Endothelial cell of umbilical vein (primary cell): ENCODE measurements at regions not wholly inside any gene's neighbourhood (a gene's known extent, or its start where the extent isn't known, plus 50 kb on each side); places are given as distances from the start of the nearest gene placed in this dataset.

ENCODE experiments used
- BruUV-seq: library from RNA; stranded (reverse); fragments of 400-500 nt; replicated peaks from 2 replicates; lab custom pipeline; 2021; lab: Mats Ljungman, UMichigan
- CTCF ChIA-PET: fragments of 300-600, 350-600 bp; sonication (Branson Sonifier 250); formaldehyde crosslinking; loops from one replicate; lab custom pipeline; 2021; ENCODE audit warnings: antibody characterized with exemption, inconsistent platforms; lab: Charles Lee
- POLR2A ChIA-PET: fragments of 300-600, 350-600 bp; sonication (Branson Sonifier 250); formaldehyde crosslinking; loops from one replicate; lab custom pipeline; 2021; ENCODE audit warnings: antibody characterized with exemption, inconsistent platforms; lab: Charles Lee
- DNase-seq: peaks from one replicate; pipeline ENCODE4 v3.0.0-alpha.2; 2011; ENCODE audit warnings: low read depth, low spot score
- FAIRE-seq: peaks from 2 replicates; lab custom pipeline; 2011; peaks lifted over from hg19 to GRCh38; lab: Jason Lieb, UNC
- H2AFZ ChIP-seq: 2 replicates; pipeline ENCODE4 v1.6.0; 2012; ENCODE audit warnings: low read depth, low read length, control low read depth, inconsistent platforms
- H3K27ac ChIP-seq: 2 replicates; pipeline ENCODE4 v1.5.1; 2011; ENCODE audit warnings: low read depth, mild to moderate bottlenecking, control low read depth, low read length, moderate library complexity; ENCODE audit not compliant: insufficient read depth
- H3K27me3 ChIP-seq, 2 experiments: 2 replicates each; pipeline versions ENCODE4 v1.6.0 to v1.6.1; 2011; ENCODE audit warnings: low read length in 2 of 2, mixed read lengths in 1 of 2; ENCODE audit not compliant: control insufficient read depth in 2 of 2, insufficient read depth in 2 of 2
- H3K36me3 ChIP-seq, 2 experiments: 2 replicates in 1 of 2; 3 replicates in 1 of 2; pipeline ENCODE4 v1.5.1; 2011; ENCODE audit warnings: low read length in 2 of 2, mild to moderate bottlenecking in 1 of 2, moderate library complexity in 1 of 2; ENCODE audit not compliant: control insufficient read depth in 2 of 2, insufficient read depth in 2 of 2; ENCODE audit errors: extremely low read depth in 1 of 2
- H3K4me1 ChIP-seq: 3 replicates; pipeline ENCODE4 v1.5.1; 2011; ENCODE audit warnings: mild to moderate bottlenecking, low read length; ENCODE audit not compliant: control insufficient read depth, insufficient read depth; ENCODE audit errors: extremely low read depth
- H3K4me2 ChIP-seq: 2 replicates; pipeline ENCODE4 v1.6.1; 2011; ENCODE audit warnings: low read length, control low read depth, mixed read lengths; ENCODE audit not compliant: insufficient read depth
- H3K4me3 ChIP-seq, 3 experiments: fragments of 200-600 bp in 1 of 3; sonication (generic), shearing (Covaris generic) in 1 of 3; replicated peaks in 1 of 3; 2 replicates each; pipeline ENCODE4 v1.5.1; 2011 to 2016; ENCODE audit warnings: control low read depth in 3 of 3, low read length in 3 of 3, mild to moderate bottlenecking in 2 of 3, inconsistent platforms in 1 of 3, low read depth in 1 of 3, moderate library complexity in 1 of 3; ENCODE audit not compliant: insufficient read depth in 1 of 3
- H3K79me2 ChIP-seq: 2 replicates; pipeline ENCODE4 v1.6.0; 2012; ENCODE audit warnings: low read length, inconsistent platforms; ENCODE audit not compliant: control insufficient read depth, insufficient read depth
- H3K9ac ChIP-seq: replicated peaks from 2 replicates; pipeline ENCODE3; 2011; ENCODE audit warnings: low read length, control low read depth; ENCODE audit not compliant: insufficient read depth; ENCODE audit errors: extremely low read depth
- H3K9me1 ChIP-seq: replicated peaks from 3 replicates; pipeline ENCODE4 v1.6.0; 2011; ENCODE audit warnings: mild to moderate bottlenecking, low read length; ENCODE audit not compliant: control insufficient read depth, insufficient read depth; ENCODE audit errors: extremely low read depth
- H3K9me3 ChIP-seq: replicated peaks from 2 replicates; pipeline ENCODE4 v1.5.1; 2012; ENCODE audit warnings: low read length, inconsistent platforms; ENCODE audit not compliant: control insufficient read depth, insufficient read depth
- H4K20me1 ChIP-seq: replicated peaks from 2 replicates; pipeline ENCODE3; 2011; ENCODE audit warnings: mild to moderate bottlenecking, low read length; ENCODE audit not compliant: control insufficient read depth, insufficient read depth; ENCODE audit errors: extremely low read depth
- CTCF ChIP-seq, 2 donors: IDR thresholded peaks; 1 replicate in 1 of 2; 2 replicates in 1 of 2; pipeline ENCODE4 v1.5.1; 2011; ENCODE audit warnings: low read length in 2 of 2, mild to moderate bottlenecking in 2 of 2, moderate library complexity in 2 of 2, control low read depth in 1 of 2, inconsistent platforms in 1 of 2, low read depth in 1 of 2; ENCODE audit not compliant: insufficient read depth in 1 of 2; ENCODE audit errors: extremely low read depth in 1 of 2
- EZH2 ChIP-seq: IDR thresholded peaks from 2 replicates; pipeline ENCODE4 v1.6.1; 2012; ENCODE audit warnings: borderline replicate concordance, low read depth, mild to moderate bottlenecking, moderate library complexity, low read length, inconsistent platforms; ENCODE audit not compliant: severe bottlenecking
- FOS ChIP-seq: IDR thresholded peaks from 2 replicates; pipeline ENCODE4 v1.6.1; 2011; ENCODE audit warnings: mild to moderate bottlenecking, low read length, moderate library complexity, borderline replicate concordance; ENCODE audit not compliant: insufficient read depth
- GATA2 ChIP-seq: IDR thresholded peaks from 2 replicates; pipeline ENCODE4 v1.7.0; 2011; ENCODE audit warnings: low read depth, mild to moderate bottlenecking, moderate library complexity, mixed read lengths, low read length; ENCODE audit not compliant: insufficient read length, insufficient read depth
- JUN ChIP-seq: IDR thresholded peaks from 2 replicates; pipeline ENCODE4 v1.6.1; 2011; ENCODE audit warnings: borderline replicate concordance, low read depth; ENCODE audit not compliant: insufficient read length, insufficient read depth
- MAX ChIP-seq: IDR thresholded peaks from 2 replicates; pipeline ENCODE4 v1.6.1; 2011; ENCODE audit not compliant: insufficient read depth, insufficient read length
- MYC ChIP-seq: IDR thresholded peaks from one replicate; pipeline ENCODE4 v1.6.1; 2011; ENCODE audit warnings: mild to moderate bottlenecking, low read depth, low read length
- POLR2A ChIP-seq: IDR thresholded peaks from 2 replicates; pipeline ENCODE4 v1.6.1; 2012; ENCODE audit warnings: low read depth, mild to moderate bottlenecking, control low read depth, low read length
- POLR2AphosphoS5 ChIP-seq: IDR thresholded peaks from 2 replicates; pipeline ENCODE4 v1.6.1; 2012; ENCODE audit warnings: low read depth, mild to moderate bottlenecking, control low read depth, low read length, moderate library complexity; ENCODE audit not compliant: insufficient read depth
- dilution Hi-C: fragments of 300-500 bp; cut with MboI; formaldehyde crosslinking; loops from one replicate; pipeline ENCODE4 v1.15.0; 2019; ENCODE audit warnings: low sequenced_read_pairs; ENCODE audit not compliant: extremely low pct_ligation_motif_present
- intact Hi-C: fragments of 100-400 bp; cut with micrococcal nuclease; formaldehyde crosslinking; loops from one replicate; pipeline ENCODE4 v1.10.0; 2022

- no peak for FAIRE-seq
Observed at GRCh38 chr11:25777343-25777742, 554.6 kb upstream of the ANO3 start.

More at GRCh38 chr11:25777343-25777742, 554.6 kb upstream of the ANO3 start:
- Histone ChIP-seq H4K20me1 (no peaks in the 10 kb centered on the region), H3K4me1 (no peaks in the 10 kb centered on the region), H3K79me2 (no peaks in the 10 kb centered on the region), H3K9me1 (no peaks in the 10 kb centered on the region), H3K4me3 (no peak overlapping the region), H3K9ac (no peak overlapping the region), H3K4me2 (no peak overlapping the region), H3K27me3 (no peaks in the 10 kb centered on the region), H3K36me3 (no peaks in the 10 kb centered on the region), H3K9me3 (peaks cover 1% of the 10 kb centered on the region), H2AFZ (no peak overlapping the region), H3K27ac (no peak overlapping the region)
- intact Hi-C loops (no loop called here), dilution Hi-C loops (no loop called here)
- no TSS peak for BruUV-seq
- ChIA-PET POLR2A (no interaction called here), CTCF (no interaction called here)
- DNase-seq = no peak
- TF ChIP-seq POLR2AphosphoS5 (no peak), EZH2 (no peak), CTCF (IDR thresholded peaks at IDR 0.05; ENCODE audit: extremely low read depth in 1 of 2, insufficient read depth in 1 of 2, low read depth in 1 of 2, low read length in 2 of 2) (no peak), POLR2A (no peak), FOS (no peak), MAX (no peak), GATA2 (no peak), MYC (no peak), JUN (no peak)
